ENCODE measurements at regions not wholly inside any gene's neighbourhood (a gene's known extent, or its start where the extent isn't known, plus 50 kb on each side); places are given as distances from the start of the nearest gene placed in this dataset.

GRCh38 chr2:241988146-241988545 is 118.6 kb downstream of the RTP5 start:
- H3K18ac ChIP-seq (ENCODE audit: insufficient read length, low read depth, low read length) = no peak overlapping the region
- H2AK5ac ChIP-seq (ENCODE audit: insufficient read length, low read length) = no peak overlapping the region
- no peak overlapping the region for H3K14ac ChIP-seq (ENCODE audit: insufficient read depth, low read length)
- no CpG with 5 or more reads among the region's 11 CpGs for WGBS (ENCODE audit: extremely low coverage, insufficient read length, low lambda C conversion rate)
- H3K23me2 ChIP-seq (ENCODE audit: insufficient read length, low read depth, low read length, poor library complexity, severe bottlenecking) = no peaks in the 10 kb centered on the region
- H3T11ph ChIP-seq (ENCODE audit: low read length) = no peak overlapping the region
- no peak overlapping the region for H2BK120ac ChIP-seq (ENCODE audit: low read depth, low read length, poor library complexity, severe bottlenecking)
- H2BK15ac ChIP-seq (ENCODE audit: low read depth, low read length) = no peak overlapping the region
- H2BK5ac ChIP-seq (ENCODE audit: insufficient read length, low read length) = no peak overlapping the region
- no peak overlapping the region for H4K5ac ChIP-seq (ENCODE audit: insufficient read length, low read depth, low read length)
- H3K4ac ChIP-seq (ENCODE audit: low read depth, low read length) = no peak overlapping the region
- no peak overlapping the region for H3K4me2 ChIP-seq (ENCODE audit: insufficient read depth, insufficient read length, low read length)
- Mint-ChIP-seq H3K27me3 (ENCODE audit: low read depth) (peaks cover 28% of the 10 kb centered on the region), H3K4me3 (no peak overlapping the region), H3K36me3 (ENCODE audit: insufficient read depth in 1 of 3, low read depth in 3 of 3) (peaks cover 2 to 15% (median 4%) of the 10 kb centered on the region in 3 experiments; a peak in 5 of 7 replicates), H3K9me3 (peaks cover 26 to 30% of the 10 kb centered on the region in 2 experiments), H3K27ac (no peak overlapping the region), H3K4me1 (no peaks in the 10 kb centered on the region)
- H3K23ac ChIP-seq (ENCODE audit: insufficient read length, low read depth, low read length) = no peak overlapping the region
- H3K56ac ChIP-seq (ENCODE audit: insufficient read length, low read depth, low read length) = no peak overlapping the region
- no peak overlapping the region for H2BK20ac ChIP-seq (ENCODE audit: low read depth, low read length, poor library complexity, severe bottlenecking)
- no peak overlapping the region for H3K9ac ChIP-seq (ENCODE audit: extremely low read depth, insufficient read length, low read length)
- DNase-seq = no peak
- H4K91ac ChIP-seq (ENCODE audit: insufficient read length, low read depth, low read length) = no peak overlapping the region
- no peak overlapping the region for H4K8ac ChIP-seq (replicated peaks; ENCODE audit: insufficient read length, low read depth, low read length)
- TF ChIP-seq CTCF (conservative IDR thresholded peaks at IDR 0.05) = no peak
- H3K27ac ChIP-seq (ENCODE audit: insufficient read length, low read depth, low read length) = no peak overlapping the region
- no peak overlapping the region for H2AFZ ChIP-seq (ENCODE audit: low read length)
- no peaks in the 10 kb centered on the region for H3K4me1 ChIP-seq (ENCODE audit: insufficient read depth, low read length)
- no peaks in the 10 kb centered on the region for H3K79me1 ChIP-seq (ENCODE audit: insufficient read depth, low read depth, low read length, poor library complexity, severe bottlenecking)
- H3K27me3 ChIP-seq (ENCODE audit: insufficient read depth, low read length) = no peaks in the 10 kb centered on the region
- no peaks in the 10 kb centered on the region for H3K9me3 ChIP-seq (ENCODE audit: control insufficient read depth, low read depth, low read length)
- H4K20me1 ChIP-seq (ENCODE audit: control insufficient read depth, insufficient read depth, insufficient read length) = no peaks in the 10 kb centered on the region
- H3K79me2 ChIP-seq (ENCODE audit: insufficient read depth, low read length) = no peaks in the 10 kb centered on the region
- H2BK12ac ChIP-seq (ENCODE audit: insufficient read length, low read depth, low read length) = no peak overlapping the region
